PFSK-1 (cell line): ENCODE measurements at regions not wholly inside any gene's neighbourhood (a gene's known extent, or its start where the extent isn't known, plus 50 kb on each side); places are given as distances from the start of the nearest gene placed in this dataset.

Experiments
- FOXP2 ChIP-seq: optimal IDR thresholded peaks from 2 replicates; pipeline ENCODE3; 2011; ENCODE audit warnings: borderline replicate concordance, control low read depth, inconsistent platforms; ENCODE audit not compliant: insufficient read depth; ENCODE audit errors: extremely low read length, extremely low read depth
- POLR2AphosphoS5 ChIP-seq: IDR thresholded peaks from 2 replicates; pipeline ENCODE4 v1.6.1; 2012; ENCODE audit warnings: low read depth, mild to moderate bottlenecking, control low read depth, low read length, moderate library complexity
- REST ChIP-seq, 2 experiments: IDR thresholded peaks; 2 replicates each; pipeline versions ENCODE4 v1.6.1 to v1.8.0; 2011 to 2012; ENCODE audit warnings: low read depth in 2 of 2, low read length in 2 of 2, control low read depth in 1 of 2, inconsistent platforms in 1 of 2, mild to moderate bottlenecking in 1 of 2, moderate library complexity in 1 of 2; ENCODE audit not compliant: insufficient read depth in 1 of 2
- SIN3A ChIP-seq: IDR thresholded peaks from 2 replicates; pipeline ENCODE4 v1.6.1; 2012; ENCODE audit warnings: mild to moderate bottlenecking, low read length, moderate library complexity, borderline replicate concordance; ENCODE audit not compliant: insufficient read depth
- TAF1 ChIP-seq: IDR thresholded peaks from 2 replicates; pipeline ENCODE4 v1.6.1; 2012; ENCODE audit warnings: low read length, control low read depth, borderline replicate concordance; ENCODE audit not compliant: insufficient read depth

- no peak for TF ChIP-seq POLR2AphosphoS5
- TF ChIP-seq TAF1: no peak
- no peak for TF ChIP-seq FOXP2
- TF ChIP-seq REST (IDR thresholded peaks at IDR 0.05; ENCODE audit: insufficient read depth in 1 of 2, low read depth in 2 of 2, low read length in 2 of 2): no peak
- TF ChIP-seq SIN3A: no peak
Observed at GRCh38 chr14:28375295-28375694, 391.3 kb upstream of the FOXG1 start.

GRCh38 chr14:28381656-28382055 lies 384.9 kb upstream of the FOXG1 start:
- TF ChIP-seq TAF1 (no peak), FOXP2 (no peak), SIN3A (no peak), REST (IDR thresholded peaks at IDR 0.05; ENCODE audit: insufficient read depth in 1 of 2, low read depth in 2 of 2, low read length in 2 of 2) (no peak)

GRCh38 chr14:28382444-28383190 lies 384.0 kb upstream of the FOXG1 start:
- no peak for TF ChIP-seq SIN3A
- TF ChIP-seq POLR2AphosphoS5: no peak
- TF ChIP-seq TAF1: no peak
- no peak for TF ChIP-seq REST (IDR thresholded peaks at IDR 0.05; ENCODE audit: insufficient read depth in 1 of 2, low read depth in 2 of 2, low read length in 2 of 2)
- TF ChIP-seq FOXP2: no peak

DNA sequence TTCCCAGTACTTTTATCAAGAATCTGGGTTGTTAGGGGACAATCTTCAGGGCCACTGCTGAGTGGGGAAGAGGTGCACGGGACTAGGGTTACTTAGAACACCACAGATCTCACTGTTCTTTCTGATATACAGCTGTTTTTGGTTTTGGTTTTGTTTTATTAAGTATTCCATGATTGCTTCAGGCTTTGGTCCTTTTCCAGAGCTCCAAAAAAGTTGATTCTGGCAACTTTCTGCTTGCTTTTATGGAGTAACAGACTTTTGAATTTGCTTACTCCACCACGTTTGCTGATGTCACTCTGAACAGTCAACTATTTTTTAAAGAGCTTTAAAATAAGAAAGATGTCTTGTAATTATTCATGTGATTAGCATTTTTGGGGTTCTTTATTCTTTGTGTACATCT lies 368.1 kb upstream of the FOXG1 start:
- no peak for TF ChIP-seq POLR2AphosphoS5
- TF ChIP-seq FOXP2: no peak
- no peak for TF ChIP-seq SIN3A
- TF ChIP-seq REST (IDR thresholded peaks at IDR 0.05; ENCODE audit: insufficient read depth in 1 of 2, low read depth in 2 of 2, low read length in 2 of 2): no peak
- TF ChIP-seq TAF1: no peak
